Transverse colon (tissue), 4 donors: ENCODE measurements at regions not wholly inside any gene's neighbourhood (a gene's known extent, or its start where the extent isn't known, plus 50 kb on each side); places are given as distances from the start of the nearest gene placed in this dataset.

Source experiments
- CTCF ChIP-seq, 5 experiments: fragments of 200-600 bp in 3 of 5; fragments of 450-650 bp in 2 of 5; sonication (generic) in 3 of 5; IDR thresholded peaks; 1 replicate in 2 of 5; 2 replicates in 3 of 5; pipeline ENCODE4 v1.5.1; 2016 to 2017; ENCODE audit warnings: antibody characterized with exemption in 5 of 5, inconsistent platforms in 3 of 5, mild to moderate bottlenecking in 2 of 5, moderate library complexity in 1 of 5
- EP300 ChIP-seq: sonication (generic); formaldehyde crosslinking; IDR thresholded peaks from one replicate; pipeline ENCODE4 v1.6.1; 2017; ENCODE audit warnings: antibody characterized with exemption, low read depth
- POLR2A ChIP-seq: fragments of 450-650 bp; IDR thresholded peaks from one replicate; pipeline ENCODE4 v1.6.1; 2016; ENCODE audit warnings: antibody characterized with exemption, mild to moderate bottlenecking, moderate library complexity
- POLR2AphosphoS5 ChIP-seq, 3 donors: sonication (generic); formaldehyde crosslinking; IDR thresholded peaks; one replicate each; pipeline ENCODE4 v1.6.1; 2016; ENCODE audit warnings: antibody characterized with exemption in 3 of 3

- TF ChIP-seq CTCF (IDR thresholded peaks at IDR 0.05) (no peak), POLR2AphosphoS5 (IDR thresholded peaks at IDR 0.05) (no peak), POLR2A (no peak), EP300 (no peak)
Measured at GRCh38 chr13:105530468-105530867, 1005.0 kb downstream of the EFNB2 start.
